ENCODE measurements at regions not wholly inside any gene's neighbourhood (a gene's known extent, or its start where the extent isn't known, plus 50 kb on each side); places are given as distances from the start of the nearest gene placed in this dataset.
"Not testable (repeated sequence)": the region's sequence is repeated elsewhere in the genome, so short reads cannot be mapped to it uniquely, and the experiment has no call there.

GRCh38 chr9:108049026-108049607 lies 559.5 kb upstream of the KLF4 start:
- Histone ChIP-seq H3K36me3 (ENCODE audit: control insufficient read depth, insufficient read depth, low read length) (no peaks in the 10 kb centered on the region), H3K9me3 (ENCODE audit: control insufficient read depth, low read length) (no peaks in the 10 kb centered on the region), H3K9ac (ENCODE audit: low read length) (no peak overlapping the region), H3K4me3 (ENCODE audit: low read length) (no peak overlapping the region), H3K27me3 (ENCODE audit: control insufficient read depth, insufficient read depth, low read length) (no peaks in the 10 kb centered on the region), H3K4me1 (ENCODE audit: control insufficient read depth, insufficient read depth, low read length) (peaks cover 55% of the 10 kb centered on the region)

- H3K27me3 ChIP-seq (ENCODE audit: control insufficient read depth, insufficient read depth, low read length) = no peaks in the 10 kb centered on the region
- H3K4me3 ChIP-seq (ENCODE audit: low read length) = no peak overlapping the region
- peaks cover 49% of the 10 kb centered on the region for H3K4me1 ChIP-seq (ENCODE audit: control insufficient read depth, insufficient read depth, low read length)
- no peak overlapping the region for H3K9ac ChIP-seq (ENCODE audit: low read length)
- H3K9me3 ChIP-seq (ENCODE audit: control insufficient read depth, low read length) = no peaks in the 10 kb centered on the region
- H3K36me3 ChIP-seq (ENCODE audit: control insufficient read depth, insufficient read depth, low read length) = no peaks in the 10 kb centered on the region
Measured at GRCh38 chr9:108048406-108049025, 558.9 kb upstream of the KLF4 start.

GRCh38 chr9:108047777-108048176 lies 558.2 kb upstream of the KLF4 start:
- not testable (repeated sequence) for H3K36me3 ChIP-seq (ENCODE audit: control insufficient read depth, insufficient read depth, low read length); H3K4me3 ChIP-seq (ENCODE audit: low read length); H3K27me3 ChIP-seq (ENCODE audit: control insufficient read depth, insufficient read depth, low read length); H3K9me3 ChIP-seq (ENCODE audit: control insufficient read depth, low read length); H3K9ac ChIP-seq (ENCODE audit: low read length)
- H3K4me1 ChIP-seq (ENCODE audit: control insufficient read depth, insufficient read depth, low read length) = peaks cover 42% of the 10 kb centered on the region

GRCh38 chr9:108047264-108047663 lies 557.7 kb upstream of the KLF4 start:
- Histone ChIP-seq H3K9me3 (ENCODE audit: control insufficient read depth, low read length) (no peaks in the 10 kb centered on the region), H3K4me1 (ENCODE audit: control insufficient read depth, insufficient read depth, low read length) (peaks cover 44% of the 10 kb centered on the region), H3K4me3 (ENCODE audit: low read length) (no peak overlapping the region), H3K27me3 (ENCODE audit: control insufficient read depth, insufficient read depth, low read length) (no peaks in the 10 kb centered on the region), H3K36me3 (ENCODE audit: control insufficient read depth, insufficient read depth, low read length) (no peaks in the 10 kb centered on the region), H3K9ac (ENCODE audit: low read length) (no peak overlapping the region)

- Histone ChIP-seq H3K9me3 (ENCODE audit: control insufficient read depth, low read length) (no peaks in the 10 kb centered on the region), H3K4me1 (ENCODE audit: control insufficient read depth, insufficient read depth, low read length) (peaks cover 49% of the 10 kb centered on the region), H3K9ac (ENCODE audit: low read length) (no peak overlapping the region), H3K27me3 (ENCODE audit: control insufficient read depth, insufficient read depth, low read length) (no peaks in the 10 kb centered on the region), H3K36me3 (ENCODE audit: control insufficient read depth, insufficient read depth, low read length) (no peaks in the 10 kb centered on the region), H3K4me3 (ENCODE audit: low read length) (no peak overlapping the region)
Measured at GRCh38 chr9:108045851-108046250, 556.3 kb upstream of the KLF4 start.

- Histone ChIP-seq H3K4me1 (ENCODE audit: control insufficient read depth, insufficient read depth, low read length) (peaks cover 50% of the 10 kb centered on the region), H3K9ac (ENCODE audit: low read length) (no peak overlapping the region), H3K36me3 (ENCODE audit: control insufficient read depth, insufficient read depth, low read length) (no peaks in the 10 kb centered on the region), H3K9me3 (ENCODE audit: control insufficient read depth, low read length) (no peaks in the 10 kb centered on the region), H3K27me3 (ENCODE audit: control insufficient read depth, insufficient read depth, low read length) (no peaks in the 10 kb centered on the region), H3K4me3 (ENCODE audit: low read length) (no peak overlapping the region)
Measured at GRCh38 chr9:108043585-108043984, 554.0 kb upstream of the KLF4 start.

- Histone ChIP-seq H3K4me1 (ENCODE audit: control insufficient read depth, insufficient read depth, low read length) (peaks cover 64% of the 10 kb centered on the region), H3K9ac (ENCODE audit: low read length) (no peak overlapping the region), H3K4me3 (ENCODE audit: low read length) (no peak overlapping the region), H3K27me3 (ENCODE audit: control insufficient read depth, insufficient read depth, low read length) (no peaks in the 10 kb centered on the region), H3K36me3 (ENCODE audit: control insufficient read depth, insufficient read depth, low read length) (no peaks in the 10 kb centered on the region), H3K9me3 (ENCODE audit: control insufficient read depth, low read length) (no peaks in the 10 kb centered on the region)
Measured at GRCh38 chr9:108041551-108041950, 552.0 kb upstream of the KLF4 start.

- no peaks in the 10 kb centered on the region for H3K9me3 ChIP-seq (ENCODE audit: control insufficient read depth, low read length)
- no peaks in the 10 kb centered on the region for H3K27me3 ChIP-seq (ENCODE audit: control insufficient read depth, insufficient read depth, low read length)
- no peak overlapping the region for H3K4me3 ChIP-seq (ENCODE audit: low read length)
- no peak overlapping the region for H3K9ac ChIP-seq (ENCODE audit: low read length)
- peaks cover 72% of the 10 kb centered on the region for H3K4me1 ChIP-seq (ENCODE audit: control insufficient read depth, insufficient read depth, low read length)
- no peaks in the 10 kb centered on the region for H3K36me3 ChIP-seq (ENCODE audit: control insufficient read depth, insufficient read depth, low read length)
Measured at GRCh38 chr9:108040783-108041182, 551.2 kb upstream of the KLF4 start.

- H3K4me3 ChIP-seq (ENCODE audit: low read length) = no peak overlapping the region
- H3K4me1 ChIP-seq (ENCODE audit: control insufficient read depth, insufficient read depth, low read length) = peaks cover 79% of the 10 kb centered on the region
- H3K36me3 ChIP-seq (ENCODE audit: control insufficient read depth, insufficient read depth, low read length) = no peaks in the 10 kb centered on the region
- no peaks in the 10 kb centered on the region for H3K9me3 ChIP-seq (ENCODE audit: control insufficient read depth, low read length)
- no peak overlapping the region for H3K9ac ChIP-seq (ENCODE audit: low read length)
- no peaks in the 10 kb centered on the region for H3K27me3 ChIP-seq (ENCODE audit: control insufficient read depth, insufficient read depth, low read length)
Measured at GRCh38 chr9:108039493-108039892, 549.9 kb upstream of the KLF4 start.

GRCh38 chr9:108039012-108039411 lies 549.4 kb upstream of the KLF4 start:
- Histone ChIP-seq H3K36me3 (ENCODE audit: control insufficient read depth, insufficient read depth, low read length) (no peaks in the 10 kb centered on the region), H3K27me3 (ENCODE audit: control insufficient read depth, insufficient read depth, low read length) (no peaks in the 10 kb centered on the region), H3K4me3 (ENCODE audit: low read length) (no peak overlapping the region), H3K9me3 (ENCODE audit: control insufficient read depth, low read length) (no peaks in the 10 kb centered on the region), H3K9ac (ENCODE audit: low read length) (no peak overlapping the region), H3K4me1 (ENCODE audit: control insufficient read depth, insufficient read depth, low read length) (peaks cover 82% of the 10 kb centered on the region)

- Histone ChIP-seq H3K4me1 (ENCODE audit: control insufficient read depth, insufficient read depth, low read length) (peaks cover 63% of the 10 kb centered on the region), H3K4me3 (ENCODE audit: low read length) (no peak overlapping the region), H3K36me3 (ENCODE audit: control insufficient read depth, insufficient read depth, low read length) (no peaks in the 10 kb centered on the region), H3K9me3 (ENCODE audit: control insufficient read depth, low read length) (no peaks in the 10 kb centered on the region), H3K27me3 (ENCODE audit: control insufficient read depth, insufficient read depth, low read length) (no peaks in the 10 kb centered on the region), H3K9ac (ENCODE audit: low read length) (no peak overlapping the region)
Measured at GRCh38 chr9:108035487-108035886, 545.9 kb upstream of the KLF4 start.

GRCh38 chr9:108033976-108034964 lies 544.7 kb upstream of the KLF4 start:
- Histone ChIP-seq H3K27me3 (ENCODE audit: control insufficient read depth, insufficient read depth, low read length) (no peaks in the 10 kb centered on the region), H3K9ac (ENCODE audit: low read length) (no peak overlapping the region), H3K36me3 (ENCODE audit: control insufficient read depth, insufficient read depth, low read length) (no peaks in the 10 kb centered on the region), H3K9me3 (ENCODE audit: control insufficient read depth, low read length) (no peaks in the 10 kb centered on the region), H3K4me1 (ENCODE audit: control insufficient read depth, insufficient read depth, low read length) (peaks cover 51% of the 10 kb centered on the region), H3K4me3 (ENCODE audit: low read length) (no peak overlapping the region)

Measured in mucosa of stomach (tissue), 1 donor.